Kasumi-1 (cell line): ENCODE measurements at regions not wholly inside any gene's neighbourhood (a gene's known extent, or its start where the extent isn't known, plus 50 kb on each side); places are given as distances from the start of the nearest gene placed in this dataset.

ENCODE experiments used
- DNase-seq, 2 experiments: peaks; one replicate each; lab custom pipeline; 2025; lab: John Stamatoyannopoulos, UW

- no peak for DNase-seq
Measured at GRCh38 chr14:26395726-26396125, 202.1 kb downstream of the NOVA1 start.

DNA sequence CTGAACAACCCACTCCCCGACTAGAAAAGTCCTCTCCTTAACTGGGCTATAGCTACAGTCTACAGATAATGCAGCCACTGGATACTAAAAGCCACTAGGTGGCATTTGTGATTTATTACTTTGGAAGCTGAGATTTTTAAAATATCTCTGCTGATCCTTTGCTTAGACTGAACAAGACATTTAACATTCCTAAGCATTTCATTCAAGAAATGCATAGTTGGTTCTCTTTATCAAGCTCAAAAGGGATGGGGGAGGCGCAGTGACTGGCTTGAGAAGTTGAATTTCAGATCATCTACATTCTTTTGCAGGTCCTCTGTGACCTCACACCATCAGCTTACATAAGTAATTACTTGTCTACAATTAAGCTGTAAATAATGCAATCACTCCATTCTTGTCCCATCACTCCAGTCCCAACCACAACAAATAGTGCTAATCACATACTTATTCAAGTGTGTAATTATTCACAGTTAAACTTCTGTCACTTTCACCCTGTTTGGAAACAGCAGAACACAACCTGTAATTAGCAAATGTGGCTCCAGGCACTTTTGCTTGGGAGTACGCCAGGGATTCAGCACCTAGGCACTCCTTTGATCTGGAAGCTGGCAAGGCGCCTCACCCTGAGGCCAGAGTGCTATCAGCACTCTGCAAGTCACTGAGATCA is 203.6 kb downstream of the NOVA1 start:
- peak; percentile 10 to 25 for DNase-seq

- no peak for DNase-seq
Measured at GRCh38 chr14:26392498-26392897, 205.3 kb downstream of the NOVA1 start.

GRCh38 chr14:26389646-26390508 is 208.0 kb downstream of the NOVA1 start:
- no peak for DNase-seq

GRCh38 chr14:26385310-26385709 is 212.5 kb downstream of the NOVA1 start:
- no peak for DNase-seq

- DNase-seq = no peak
Measured at GRCh38 chr14:26382901-26383685, 214.7 kb downstream of the NOVA1 start.

DNA sequence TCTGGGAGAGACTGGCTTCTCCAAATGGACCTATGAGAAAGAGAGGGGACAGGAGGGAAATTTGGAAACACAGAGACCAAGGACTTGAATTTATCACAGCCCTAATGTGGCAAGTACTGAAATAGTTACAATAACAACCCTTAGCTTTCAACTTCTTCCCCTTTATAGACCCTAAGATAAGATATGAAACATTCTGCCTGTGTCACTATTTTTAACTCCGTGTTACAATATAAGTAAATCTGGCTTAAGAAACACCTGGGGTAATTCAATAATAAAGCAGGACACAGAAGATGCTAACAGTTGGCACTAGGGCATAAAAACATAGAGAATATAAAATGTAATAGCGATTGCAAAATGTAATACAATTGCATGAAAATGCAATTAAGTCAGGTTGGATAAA is 216.4 kb downstream of the NOVA1 start:
- DNase-seq = no peak

- DNase-seq = no peak
Measured at GRCh38 chr14:26380637-26381036, 217.2 kb downstream of the NOVA1 start.

DNA sequence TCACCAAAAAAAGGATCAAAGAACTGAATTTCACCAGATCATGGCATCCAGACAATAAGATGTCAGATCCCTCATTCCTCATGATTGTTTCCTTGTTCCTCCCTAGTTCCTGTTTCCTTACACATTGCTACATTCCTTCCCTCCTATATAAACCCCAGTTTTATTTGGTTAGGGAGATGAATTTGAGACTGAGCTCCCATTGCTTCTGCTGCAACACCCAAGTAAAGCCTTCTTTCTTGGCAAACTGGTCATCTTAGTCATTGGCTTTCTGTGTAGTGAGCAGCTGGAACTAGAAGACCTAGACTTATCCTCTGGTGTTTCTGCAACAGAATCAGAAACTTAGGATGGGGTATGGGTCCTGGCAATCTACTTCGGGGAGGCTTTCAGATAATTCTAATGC is 217.9 kb downstream of the NOVA1 start:
- no peak for DNase-seq

- DNase-seq = no peak
Measured at GRCh38 chr14:26377150-26377549, 220.7 kb downstream of the NOVA1 start.

GRCh38 chr14:26370115-26370514 is 227.7 kb downstream of the NOVA1 start:
- no peak for DNase-seq

GRCh38 chr14:26363689-26364088 is 234.1 kb downstream of the NOVA1 start:
- DNase-seq = no peak

DNA sequence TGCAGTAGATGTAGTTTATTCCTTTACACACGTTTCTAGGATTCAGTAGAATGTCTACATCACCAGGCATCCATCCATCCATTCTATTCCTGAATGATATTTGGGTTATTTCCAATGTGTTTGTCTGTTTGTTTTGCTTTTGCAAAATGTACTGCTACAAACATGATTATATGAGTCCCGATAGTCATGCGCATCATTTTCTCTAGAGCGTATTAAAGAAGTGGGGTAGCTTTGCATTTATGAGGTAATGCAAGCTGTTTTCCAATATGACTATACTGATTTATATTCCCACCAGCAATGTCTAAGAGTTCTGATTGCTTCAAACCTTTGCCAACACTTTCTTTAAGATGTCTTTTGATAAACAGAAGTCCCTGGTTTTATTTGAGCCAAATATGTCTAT is 253.2 kb downstream of the NOVA1 start:
- no peak for DNase-seq

DNA sequence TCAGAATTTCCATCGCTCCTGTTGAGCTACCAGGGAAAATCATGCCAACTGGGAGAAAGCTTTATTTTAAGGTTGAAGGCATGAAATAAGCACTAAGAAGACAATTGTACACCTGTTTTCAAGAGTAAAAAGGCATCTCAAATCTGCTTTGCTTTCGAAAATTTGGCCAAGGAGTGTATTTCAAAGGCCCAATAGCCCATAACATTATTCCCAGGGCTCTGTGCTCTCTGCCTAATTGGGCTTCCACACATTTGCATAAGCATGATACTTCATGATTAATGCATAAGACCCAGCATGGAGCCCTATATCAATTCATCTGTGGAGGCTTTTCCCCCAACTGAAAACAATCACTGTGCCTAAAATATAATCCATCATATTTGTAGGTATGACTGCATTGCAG is 258.5 kb downstream of the NOVA1 start:
- no peak for DNase-seq

DNA sequence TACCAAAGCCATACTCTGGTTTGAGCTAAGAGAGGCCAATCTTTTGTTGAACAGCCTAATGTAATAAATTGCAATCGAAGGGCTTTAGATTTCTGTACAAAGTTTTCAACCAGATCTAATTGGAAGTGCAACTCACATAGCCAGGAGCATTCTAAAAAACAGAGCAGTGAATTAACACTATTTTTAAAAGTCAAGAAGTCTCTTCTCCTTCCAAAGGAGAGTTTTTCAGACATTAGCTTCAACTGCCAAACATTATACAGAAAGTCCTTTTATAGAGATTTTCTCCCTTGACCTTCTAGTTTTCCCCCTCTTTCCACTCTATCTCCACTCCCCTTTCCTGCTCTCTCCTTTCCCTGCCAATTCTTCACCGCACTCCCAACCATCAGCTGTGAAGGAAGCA is 259.6 kb downstream of the NOVA1 start:
- DNase-seq = no peak

DNA sequence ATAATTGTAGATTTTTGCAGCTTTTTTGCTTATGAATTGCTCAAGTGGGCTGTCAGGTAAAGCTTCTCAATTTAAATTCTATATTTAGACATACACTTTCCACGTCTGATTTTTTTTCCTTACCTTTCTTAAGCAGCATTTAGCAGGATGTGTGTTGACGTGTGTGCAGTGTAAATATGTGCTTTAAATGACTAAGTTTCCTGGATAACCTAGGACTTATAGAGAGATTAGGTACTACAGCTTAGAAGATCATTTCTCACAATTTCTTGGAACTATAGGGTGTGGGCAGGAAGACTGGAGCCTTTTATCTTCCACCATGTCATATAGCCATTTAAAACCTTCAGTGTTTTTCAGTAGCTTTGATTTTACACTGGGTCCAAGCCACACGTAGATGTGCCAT is 263.5 kb downstream of the NOVA1 start:
- no peak for DNase-seq

DNA sequence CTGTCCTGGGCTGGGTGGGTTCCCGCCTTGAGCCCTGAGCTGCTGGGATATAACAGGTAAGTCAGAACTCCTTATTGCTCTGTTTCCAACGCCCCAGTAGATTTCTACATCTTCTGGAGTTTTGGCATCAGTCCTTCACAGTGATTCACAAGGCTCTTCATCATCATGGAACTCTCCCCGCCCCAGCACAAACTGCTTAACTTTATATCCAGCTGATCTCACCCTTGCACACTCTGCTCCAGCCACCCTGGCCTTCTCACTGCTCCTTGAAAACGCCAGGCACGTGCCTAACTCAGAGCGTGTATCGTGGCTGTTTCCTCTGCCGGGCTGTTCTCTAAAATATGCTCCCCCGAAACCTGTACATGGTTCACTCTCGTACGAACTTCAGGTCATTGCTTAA is 264.9 kb downstream of the NOVA1 start:
- DNase-seq = no peak

DNA sequence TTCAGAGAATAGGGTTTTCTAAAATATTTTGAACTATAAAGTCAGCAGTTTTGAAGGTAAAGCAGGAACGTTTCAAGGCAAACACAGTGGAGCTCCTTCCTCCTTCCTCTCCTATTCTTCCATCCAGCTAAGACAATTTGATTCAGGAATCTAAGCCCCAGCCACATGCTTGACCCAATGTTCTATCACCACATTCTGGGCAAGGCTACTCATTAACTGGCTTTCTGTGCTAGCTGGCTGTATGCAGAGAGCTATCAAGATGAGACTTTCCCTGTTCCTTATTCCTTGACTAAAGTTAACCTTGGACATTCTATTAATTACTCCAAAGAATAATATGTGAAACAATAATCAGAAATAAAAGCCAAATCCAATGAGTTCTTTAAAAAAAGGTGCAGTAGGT is 266.9 kb downstream of the NOVA1 start:
- DNase-seq = no peak

GRCh38 chr14:26328791-26329190 is 269.0 kb downstream of the NOVA1 start:
- no peak for DNase-seq

DNA sequence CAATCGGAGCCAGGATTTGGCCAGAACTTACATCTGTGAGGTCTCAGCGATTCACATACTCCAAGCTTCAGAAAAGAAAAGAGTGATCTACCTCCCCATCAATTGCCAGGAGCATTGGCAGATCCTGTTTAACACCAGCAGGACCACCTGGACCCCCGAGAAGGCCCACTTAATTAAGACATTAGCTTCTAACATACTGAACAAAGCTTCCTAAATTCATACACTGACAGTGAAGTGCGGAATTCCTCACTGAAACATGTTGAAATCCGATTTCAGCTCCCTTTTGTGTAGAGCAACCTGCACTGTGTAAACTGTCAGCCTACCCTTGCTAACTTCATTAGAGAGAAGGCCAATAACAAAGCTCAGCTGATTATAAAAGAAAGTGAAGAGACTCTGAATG is 274.0 kb downstream of the NOVA1 start:
- no peak for DNase-seq

- DNase-seq = no peak
Measured at GRCh38 chr14:26320886-26321285, 276.9 kb downstream of the NOVA1 start.

DNA sequence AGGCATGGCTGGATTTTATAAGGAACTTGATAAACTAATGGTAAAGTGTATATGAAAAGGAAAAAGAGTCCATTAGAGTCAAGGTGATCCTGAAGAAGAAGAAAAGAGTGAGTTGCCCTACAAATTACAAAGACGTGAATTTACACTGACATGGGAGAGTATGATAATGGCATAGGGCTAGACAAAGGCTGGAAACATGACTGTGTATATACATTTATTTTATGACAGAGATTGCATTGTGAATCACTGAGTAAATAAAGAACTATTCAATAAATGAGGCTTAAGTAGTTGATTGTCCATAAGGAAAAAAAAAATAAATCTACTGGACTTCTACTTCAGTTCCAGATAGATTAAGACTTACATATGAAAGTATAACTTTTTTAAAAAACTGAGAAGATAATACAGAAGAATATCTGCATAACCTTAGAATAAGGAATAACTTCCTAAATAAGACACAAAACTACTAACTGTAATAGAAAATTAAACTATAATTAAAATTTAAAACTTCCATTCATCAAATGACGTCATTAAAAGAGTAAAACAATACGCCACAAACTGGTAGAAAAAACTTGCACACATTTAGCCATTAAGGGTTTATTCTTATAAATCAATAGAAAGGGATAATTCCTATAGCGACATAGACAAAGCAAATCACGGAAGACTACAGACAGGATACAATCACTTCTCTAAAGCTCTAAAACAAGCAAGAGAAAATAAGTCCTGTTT is 278.5 kb downstream of the NOVA1 start:
- DNase-seq = no peak
